Sigmoid colon (tissue), 6 donors: ENCODE measurements at regions not wholly inside any gene's neighbourhood (a gene's known extent, or its start where the extent isn't known, plus 50 kb on each side); places are given as distances from the start of the nearest gene placed in this dataset.

Source experiments
- DNase-seq: peaks from one replicate; pipeline ENCODE4 v3.0.0-alpha.2; 2019
- H3K27ac ChIP-seq, 4 donors: fragments of 200-600 bp; sonication (generic); one replicate each; pipeline ENCODE4 v1.5.1; 2016 to 2019; ENCODE audit warnings: mild to moderate bottlenecking in 1 of 4
- H3K27me3 ChIP-seq, 3 donors: fragments of 200-600 bp; sonication (generic); one replicate each; pipeline ENCODE4 v1.5.1; 2019; ENCODE audit warnings: mild to moderate bottlenecking in 1 of 3
- H3K36me3 ChIP-seq, 4 donors: fragments of 200-600 bp; sonication (generic); one replicate each; pipeline ENCODE4 v1.5.1; 2016 to 2019
- H3K4me1 ChIP-seq, 4 donors: fragments of 200-600 bp; sonication (generic); one replicate each; pipeline ENCODE4 v1.5.1; 2017 to 2019
- H3K4me3 ChIP-seq, 4 donors: fragments of 200-600 bp; sonication (generic); one replicate each; pipeline ENCODE4 v1.5.1; 2017 to 2019; ENCODE audit warnings: mild to moderate bottlenecking in 2 of 4, moderate library complexity in 1 of 4
- H3K9me3 ChIP-seq, 4 donors: fragments of 200-600 bp in 3 of 4; sonication (generic) in 3 of 4; one replicate each; pipeline versions ENCODE4 v1.5.1 to v1.6.1; 2013 to 2019
- CTCF ChIP-seq, 4 experiments: fragments of 450-650 bp in 3 of 4; fragments of 200-600 bp in 1 of 4; IDR thresholded peaks; one replicate each; pipeline ENCODE4 v1.5.1; 2016 to 2019; ENCODE audit warnings: antibody characterized with exemption in 4 of 4, mild to moderate bottlenecking in 3 of 4, moderate library complexity in 2 of 4
- EP300 ChIP-seq, 4 donors: sonication (generic); formaldehyde crosslinking; IDR thresholded peaks; one replicate each; pipeline ENCODE4 v1.6.1; 2017; ENCODE audit warnings: antibody characterized with exemption in 4 of 4
- POLR2A ChIP-seq, 2 donors: fragments of 450-650 bp; IDR thresholded peaks; one replicate each; pipeline ENCODE4 v1.6.1; 2016; ENCODE audit warnings: antibody characterized with exemption in 2 of 2, mild to moderate bottlenecking in 2 of 2, moderate library complexity in 2 of 2
- POLR2AphosphoS5 ChIP-seq, 4 donors: sonication (generic); formaldehyde crosslinking; IDR thresholded peaks; one replicate each; pipeline ENCODE4 v1.6.1; 2017; ENCODE audit warnings: antibody characterized with exemption in 4 of 4
- WGBS, 2 donors: extraction: QIAGEN DNeasy Blood & Tissue Kit; methylation state at CpG; one replicate each; pipeline ENCODE4 v1.1.7; 2013; 5-methylcytosine and 5-hydroxymethylcytosine counted together
- intact Hi-C: fragments of 100-400 bp; cut with DNase I; formaldehyde crosslinking; loops from one replicate; pipeline ENCODE4 v1.15.1; 2023
- donor health status: healthy with polysubstance abuse.
- donor health status: healthy.

- WGBS, 2 donors = 6 to 18% methylated on average over 2 of the region's 2 CpGs
- H3K4me3 ChIP-seq = no peak overlapping the region
- DNase-seq = no peak
- TF ChIP-seq EP300 (IDR thresholded peaks at IDR 0.05) (no peak), POLR2A (IDR thresholded peaks at IDR 0.05) (no peak), POLR2AphosphoS5 (IDR thresholded peaks at IDR 0.05) (no peak), CTCF (IDR thresholded peaks at IDR 0.05) (no peak)
- no peaks in the 10 kb centered on the region for H3K9me3 ChIP-seq
- H3K27ac ChIP-seq = no peak overlapping the region
- intact Hi-C loops = no loop called here
- H3K4me1 ChIP-seq = no peaks in the 10 kb centered on the region
- H3K36me3 ChIP-seq = no peaks in the 10 kb centered on the region
- H3K27me3 ChIP-seq = peaks cover 0 to 6% (median 0%) of the 10 kb centered on the region in 3 donors
Measured at GRCh38 chr16:47884116-47884725, 271.6 kb downstream of the ABCC12 start.

GRCh38 chr16:47881574-47881973, 274.2 kb downstream of the ABCC12 start:
- no peaks in the 10 kb centered on the region for H3K4me1 ChIP-seq
- no peaks in the 10 kb centered on the region for H3K36me3 ChIP-seq
- H3K9me3 ChIP-seq = no peaks in the 10 kb centered on the region
- TF ChIP-seq POLR2AphosphoS5 (IDR thresholded peaks at IDR 0.05) = no peak
- TF ChIP-seq POLR2A (IDR thresholded peaks at IDR 0.05) = no peak
- TF ChIP-seq CTCF (IDR thresholded peaks at IDR 0.05) = no peak
- no peak for TF ChIP-seq EP300 (IDR thresholded peaks at IDR 0.05)
- no peaks in the 10 kb centered on the region for H3K27me3 ChIP-seq
- 68 to 87% methylated on average over 4 of the region's 4 CpGs for WGBS, 2 donors
- H3K27ac ChIP-seq = no peak overlapping the region
- intact Hi-C loops = no loop called here
- no peak overlapping the region for H3K4me3 ChIP-seq
- no peak for DNase-seq

- Histone ChIP-seq H3K36me3 (no peaks in the 10 kb centered on the region), H3K27me3 (no peaks in the 10 kb centered on the region), H3K4me3 (no peak overlapping the region), H3K4me1 (no peaks in the 10 kb centered on the region), H3K27ac (no peak overlapping the region), H3K9me3 (no peaks in the 10 kb centered on the region)
- intact Hi-C loops = no loop called here
- no peak for TF ChIP-seq POLR2AphosphoS5 (IDR thresholded peaks at IDR 0.05)
- no peak for TF ChIP-seq CTCF (IDR thresholded peaks at IDR 0.05)
- TF ChIP-seq POLR2A (IDR thresholded peaks at IDR 0.05) = no peak
- TF ChIP-seq EP300 (IDR thresholded peaks at IDR 0.05) = no peak
- WGBS, 2 donors = 94 to 95% methylated on average over 5 of the region's 5 CpGs
- DNase-seq = no peak
Measured at GRCh38 chr16:47880653-47881052, 275.1 kb downstream of the ABCC12 start.

GRCh38 chr16:47877166-47877565, 278.6 kb downstream of the ABCC12 start:
- no peaks in the 10 kb centered on the region for H3K9me3 ChIP-seq
- no peak overlapping the region for H3K4me3 ChIP-seq
- TF ChIP-seq POLR2A (IDR thresholded peaks at IDR 0.05) (no peak), POLR2AphosphoS5 (IDR thresholded peaks at IDR 0.05) (no peak), CTCF (IDR thresholded peaks at IDR 0.05) (no peak), EP300 (IDR thresholded peaks at IDR 0.05) (no peak)
- H3K36me3 ChIP-seq = no peaks in the 10 kb centered on the region
- no peak for DNase-seq
- WGBS, 2 donors = 69 to 79% methylated on average over 3 of the region's 3 CpGs
- intact Hi-C loops = no loop called here
- H3K27ac ChIP-seq = no peak overlapping the region
- no peaks in the 10 kb centered on the region for H3K27me3 ChIP-seq
- H3K4me1 ChIP-seq = no peaks in the 10 kb centered on the region

GRCh38 chr16:47876511-47876910, 279.3 kb downstream of the ABCC12 start:
- H3K27ac ChIP-seq = no peak overlapping the region
- H3K9me3 ChIP-seq = no peaks in the 10 kb centered on the region
- TF ChIP-seq EP300 (IDR thresholded peaks at IDR 0.05) = no peak
- no peaks in the 10 kb centered on the region for H3K4me1 ChIP-seq
- no peaks in the 10 kb centered on the region for H3K36me3 ChIP-seq
- WGBS, 2 donors = 89 to 93% methylated on average over 7 of the region's 7 CpGs
- H3K4me3 ChIP-seq = no peak overlapping the region
- no peaks in the 10 kb centered on the region for H3K27me3 ChIP-seq
- DNase-seq = no peak
- intact Hi-C loops = no loop called here
